D721Med (cell line): ENCODE measurements at regions not wholly inside any gene's neighbourhood (a gene's known extent, or its start where the extent isn't known, plus 50 kb on each side); places are given as distances from the start of the nearest gene placed in this dataset.

ENCODE experiments used
- DNase-seq: peaks from one replicate; pipeline ENCODE4 v3.0.0; 2011; ENCODE audit warnings: low spot score; ENCODE audit not compliant: insufficient read length
- FAIRE-seq: peaks from 2 replicates; lab custom pipeline; 2011; peaks lifted over from hg19 to GRCh38; lab: Jason Lieb, UNC
- CTCF ChIP-seq: IDR thresholded peaks from 2 replicates; pipeline ENCODE4 v1.5.1; 2012; ENCODE audit warnings: mild to moderate bottlenecking, control low read depth; ENCODE audit not compliant: insufficient read depth; ENCODE audit errors: missing control alignments

- FAIRE-seq (no peak), DNase-seq (no peak)
- no peak for TF ChIP-seq CTCF
Measured at GRCh38 chr1:5651027-5651410, 341.2 kb downstream of the NPHP4 start.

- no peak for TF ChIP-seq CTCF
- DNase-seq, result no peak
- FAIRE-seq, result no peak
Measured at GRCh38 chr1:5650283-5651026, 341.8 kb downstream of the NPHP4 start.

- DNase-seq (no peak), FAIRE-seq (no peak)
- TF ChIP-seq CTCF, result no peak
Measured at GRCh38 chr1:5649795-5650194, 342.4 kb downstream of the NPHP4 start.

- DNase-seq (no peak), FAIRE-seq (no peak)
- TF ChIP-seq CTCF, result no peak
Measured at GRCh38 chr1:5649166-5649551, 343.1 kb downstream of the NPHP4 start.

GRCh38 chr1:5648410-5649165, 343.6 kb downstream of the NPHP4 start:
- TF ChIP-seq CTCF, result no peak
- FAIRE-seq, result no peak

GRCh38 chr1:5647234-5647633, 345.0 kb downstream of the NPHP4 start:
- no peak for FAIRE-seq
- DNase-seq, result no peak
- no peak for TF ChIP-seq CTCF

More at GRCh38 chr1:5648410-5649165, 343.6 kb downstream of the NPHP4 start:
- no peak for DNase-seq
